Spinal cord (tissue), 9 donors: ENCODE measurements at regions not wholly inside any gene's neighbourhood (a gene's known extent, or its start where the extent isn't known, plus 50 kb on each side); places are given as distances from the start of the nearest gene placed in this dataset.
A peak's percentile ranks its signal among the peaks of the same experiment; 100 is the strongest.

Source experiments
- DNase-seq, 6 donors: peaks; one replicate each; pipeline versions ENCODE4 v3.0.0 to v3.0.0-alpha.2; 2013 to 2015; ENCODE audit warnings: low spot score in 6 of 6, low read depth in 4 of 6
- H3K27ac ChIP-seq: one replicate; pipeline ENCODE4 v1.5.1; 2013; ENCODE audit warnings: low read depth, low read length, control low read depth
- H3K27me3 ChIP-seq: one replicate; pipeline ENCODE4 v1.6.1; 2013; ENCODE audit warnings: low read length; ENCODE audit not compliant: control insufficient read depth, insufficient read depth
- H3K36me3 ChIP-seq: one replicate; pipeline ENCODE4 v1.6.1; 2013; ENCODE audit warnings: low read length; ENCODE audit not compliant: control insufficient read depth, insufficient read depth
- H3K4me1 ChIP-seq: one replicate; pipeline ENCODE4 v1.6.1; 2013; ENCODE audit warnings: low read length; ENCODE audit not compliant: control insufficient read depth, insufficient read depth
- H3K4me3 ChIP-seq: one replicate; pipeline ENCODE4 v1.5.1; 2013; ENCODE audit warnings: low read depth, low read length, control low read depth
- H3K9me3 ChIP-seq: one replicate; pipeline ENCODE4 v1.6.1; 2013; ENCODE audit warnings: low read length; ENCODE audit not compliant: control insufficient read depth, insufficient read depth
- WGBS: methylation state at CpG from one replicate; pipeline ENCODE4 v1.1.5; 2013; ENCODE audit warnings: missing lambda C conversion rate; ENCODE audit not compliant: insufficient coverage; 5-methylcytosine and 5-hydroxymethylcytosine counted together
- donor health status: healthy.

DNA sequence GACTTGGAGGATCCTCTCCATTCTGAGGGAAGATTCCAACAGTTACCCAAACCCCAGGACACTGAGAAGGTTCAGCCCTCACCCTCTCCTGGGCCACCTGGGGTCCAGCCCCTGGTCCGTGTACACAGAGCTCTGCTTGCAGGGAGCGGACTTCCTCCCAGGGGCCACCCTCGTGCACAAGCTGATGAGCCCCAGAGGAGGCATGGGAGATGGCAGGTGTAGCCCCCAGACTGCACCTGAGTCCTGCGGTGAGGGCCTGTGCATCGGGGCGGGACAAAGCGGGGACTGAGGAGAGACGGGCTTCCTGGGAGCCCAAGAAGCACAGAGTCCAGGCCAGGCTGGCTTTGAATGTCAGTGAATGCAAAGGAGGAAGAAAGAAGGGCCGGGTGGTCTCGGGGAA is 1374.9 kb downstream of the BRD1 start:
- Histone ChIP-seq H3K36me3 (no peaks in the 10 kb centered on the region), H3K9me3 (no peaks in the 10 kb centered on the region), H3K4me3 (no peak overlapping the region), H3K27me3 (no peaks in the 10 kb centered on the region), H3K27ac (no peak overlapping the region), H3K4me1 (no peaks in the 10 kb centered on the region)
- no peak for DNase-seq
- 93% methylated on average over 8 of the region's 10 CpGs for WGBS

DNA sequence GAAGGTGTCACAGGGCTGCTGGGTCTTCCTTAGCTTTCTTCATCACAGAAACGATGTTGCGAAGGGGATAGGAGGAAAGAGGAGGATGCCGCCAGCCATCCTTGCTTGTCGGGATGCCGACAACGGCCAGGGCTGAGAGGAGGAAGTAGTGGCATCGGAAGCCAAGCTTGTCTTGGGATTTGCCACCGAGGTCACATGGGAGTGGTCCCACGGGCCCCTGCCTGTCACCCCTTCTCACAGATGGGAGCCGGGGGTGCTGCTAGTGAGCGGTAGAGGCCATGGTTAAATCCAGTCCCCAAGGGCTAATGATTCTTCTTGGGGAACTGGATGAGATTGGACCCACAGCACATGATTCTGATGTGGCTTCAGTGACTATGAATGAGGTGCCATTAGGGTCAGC is 1375.8 kb downstream of the BRD1 start:
- no peak for DNase-seq
- H3K4me1 ChIP-seq = no peaks in the 10 kb centered on the region
- no peaks in the 10 kb centered on the region for H3K36me3 ChIP-seq
- 96% methylated on average over 10 of the region's 11 CpGs for WGBS
- no peak overlapping the region for H3K27ac ChIP-seq
- no peaks in the 10 kb centered on the region for H3K27me3 ChIP-seq
- no peak overlapping the region for H3K4me3 ChIP-seq
- H3K9me3 ChIP-seq = no peaks in the 10 kb centered on the region

DNA sequence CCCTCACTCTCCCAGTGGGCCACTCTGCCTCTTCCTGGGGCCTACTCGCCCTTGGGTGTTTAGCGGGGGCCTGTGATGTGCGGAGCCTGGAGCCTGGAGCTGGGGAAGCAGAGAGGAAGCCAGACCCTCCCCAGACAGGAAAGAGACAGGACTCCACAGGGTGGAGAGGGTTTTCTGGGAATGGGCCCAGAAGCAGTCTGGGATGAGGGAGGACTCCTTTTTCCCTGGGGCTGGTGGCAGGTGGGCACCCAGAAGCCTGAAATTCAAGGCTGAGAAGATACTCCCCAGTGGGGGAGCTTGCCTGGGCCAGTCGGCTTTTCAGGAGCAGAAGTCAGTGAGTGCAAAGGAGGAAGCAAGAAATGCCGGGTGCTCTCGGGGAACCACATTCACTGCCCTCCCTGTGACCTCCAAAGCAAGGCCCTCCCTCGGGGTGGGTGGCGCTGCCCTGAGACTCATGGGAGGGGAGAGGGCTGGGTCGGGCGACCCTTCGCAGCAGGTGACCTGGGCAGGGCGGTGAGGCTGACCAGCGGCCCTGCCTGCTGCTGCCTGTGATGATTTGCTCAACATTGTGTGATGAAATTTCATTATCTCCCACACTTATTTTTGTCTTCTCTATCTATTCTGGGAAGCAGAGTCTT is 1377.4 kb downstream of the BRD1 start:
- WGBS = 81% methylated on average over 5 of the region's 13 CpGs
- Histone ChIP-seq H3K36me3 (no peaks in the 10 kb centered on the region), H3K27me3 (no peaks in the 10 kb centered on the region), H3K4me1 (no peaks in the 10 kb centered on the region), H3K9me3 (no peaks in the 10 kb centered on the region), H3K4me3 (no peak overlapping the region), H3K27ac (no peak overlapping the region)
- DNase-seq = no peak

DNA sequence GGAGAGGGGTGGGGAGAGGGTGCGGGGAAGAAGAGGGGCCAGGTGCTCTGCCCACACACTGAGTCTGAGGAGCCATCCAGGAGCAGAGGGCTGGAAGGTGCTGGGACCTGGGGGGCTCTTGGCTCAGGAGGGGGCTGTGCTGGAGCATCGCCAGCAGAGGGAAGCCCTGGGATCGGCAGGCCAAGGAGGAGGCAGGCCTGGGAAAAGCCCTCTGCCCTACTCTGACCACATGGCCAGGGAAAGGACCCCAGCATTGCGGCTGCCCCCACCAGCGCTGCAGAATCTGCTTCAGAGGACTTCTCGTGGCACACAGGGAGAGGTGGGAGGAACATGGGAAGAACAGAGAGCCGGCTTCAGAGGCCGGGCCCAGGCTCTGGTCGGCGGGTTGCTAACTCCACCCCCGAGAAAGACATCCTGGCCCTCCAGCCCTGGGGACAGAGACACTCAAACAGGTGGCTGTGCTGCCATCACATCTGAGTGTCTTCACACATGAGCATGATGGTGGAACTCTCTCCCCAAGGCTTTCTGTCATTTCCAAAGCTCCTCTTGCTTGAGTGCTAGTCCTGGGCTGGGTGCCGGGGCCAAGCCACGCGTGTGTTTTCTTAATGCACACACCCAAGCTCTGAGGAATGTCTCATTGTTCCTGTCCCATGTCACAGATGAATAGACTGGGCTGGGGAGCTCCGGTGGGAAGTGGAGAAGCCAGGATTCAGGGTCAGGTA is 1378.0 kb downstream of the BRD1 start:
- 85% methylated on average over 14 of the region's 15 CpGs for WGBS
- Histone ChIP-seq H3K9me3 (no peaks in the 10 kb centered on the region), H3K36me3 (no peaks in the 10 kb centered on the region), H3K4me1 (no peaks in the 10 kb centered on the region), H3K4me3 (no peak overlapping the region), H3K27ac (no peak overlapping the region), H3K27me3 (no peaks in the 10 kb centered on the region)
- DNase-seq = no peak

DNA sequence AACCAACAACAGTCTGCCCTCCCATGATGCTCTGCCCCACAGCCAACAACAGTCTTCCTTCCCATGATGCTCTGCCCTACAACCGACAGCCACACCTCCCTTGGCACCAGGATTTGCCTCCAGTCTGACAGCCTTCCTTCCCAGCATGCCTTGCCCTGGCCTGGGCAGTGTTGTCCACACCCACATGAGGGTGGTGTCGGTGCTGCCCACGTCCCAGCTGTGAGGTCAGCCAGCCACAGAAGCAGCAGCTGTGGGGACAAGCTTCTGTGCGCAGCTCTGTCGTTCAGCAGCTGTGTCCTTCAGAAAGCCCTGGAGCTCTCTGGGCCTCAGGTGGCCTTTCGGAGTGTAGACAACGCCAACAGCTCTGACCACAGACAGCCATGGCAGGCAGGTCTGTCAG is 1378.9 kb downstream of the BRD1 start:
- DNase-seq = no peak
- no peaks in the 10 kb centered on the region for H3K36me3 ChIP-seq
- H3K4me3 ChIP-seq = no peak overlapping the region
- H3K9me3 ChIP-seq = no peaks in the 10 kb centered on the region
- no peaks in the 10 kb centered on the region for H3K4me1 ChIP-seq
- 82% methylated on average over 7 of the region's 7 CpGs for WGBS
- H3K27ac ChIP-seq = no peak overlapping the region
- H3K27me3 ChIP-seq = no peaks in the 10 kb centered on the region

DNA sequence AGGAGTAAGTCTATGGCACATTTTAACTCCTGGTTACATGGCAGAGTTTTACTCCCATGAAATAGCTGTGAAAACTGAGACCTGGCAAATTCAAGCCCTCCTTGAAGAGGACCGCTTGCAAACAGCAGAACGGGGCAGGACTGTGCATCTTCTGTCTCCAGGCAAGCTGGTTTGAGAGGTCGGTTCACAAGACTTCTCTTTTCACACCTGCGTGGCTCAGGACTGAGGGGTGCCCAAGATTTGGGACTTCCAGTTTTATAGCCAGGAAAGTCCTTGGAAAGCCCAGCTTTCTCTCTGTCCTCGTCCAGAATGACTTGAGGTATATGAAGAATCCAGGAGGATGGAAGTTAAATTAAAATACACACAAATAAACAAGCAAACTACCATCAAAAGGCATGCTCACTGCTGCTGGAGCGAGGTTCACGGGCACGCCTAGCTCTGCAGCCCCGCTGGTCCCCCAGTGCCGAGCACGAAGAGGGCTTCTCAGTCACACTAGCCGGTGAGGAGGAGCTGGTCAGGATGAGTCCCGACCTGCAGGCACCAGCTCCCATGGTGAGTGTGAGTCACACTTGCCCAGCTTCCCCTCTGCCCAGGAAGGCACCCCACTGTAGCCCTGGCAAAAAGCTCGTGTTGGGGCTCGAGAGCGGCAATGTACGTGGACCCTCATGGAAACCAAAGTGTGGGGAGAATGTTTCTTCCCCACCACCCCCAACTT is 1382.4 kb downstream of the BRD1 start:
- 88% methylated on average over 11 of the region's 17 CpGs for WGBS
- H3K27ac ChIP-seq = no peak overlapping the region
- H3K9me3 ChIP-seq = no peaks in the 10 kb centered on the region
- no peak for DNase-seq
- no peaks in the 10 kb centered on the region for H3K36me3 ChIP-seq
- H3K27me3 ChIP-seq = no peaks in the 10 kb centered on the region
- no peak overlapping the region for H3K4me3 ChIP-seq
- H3K4me1 ChIP-seq = no peaks in the 10 kb centered on the region

DNA sequence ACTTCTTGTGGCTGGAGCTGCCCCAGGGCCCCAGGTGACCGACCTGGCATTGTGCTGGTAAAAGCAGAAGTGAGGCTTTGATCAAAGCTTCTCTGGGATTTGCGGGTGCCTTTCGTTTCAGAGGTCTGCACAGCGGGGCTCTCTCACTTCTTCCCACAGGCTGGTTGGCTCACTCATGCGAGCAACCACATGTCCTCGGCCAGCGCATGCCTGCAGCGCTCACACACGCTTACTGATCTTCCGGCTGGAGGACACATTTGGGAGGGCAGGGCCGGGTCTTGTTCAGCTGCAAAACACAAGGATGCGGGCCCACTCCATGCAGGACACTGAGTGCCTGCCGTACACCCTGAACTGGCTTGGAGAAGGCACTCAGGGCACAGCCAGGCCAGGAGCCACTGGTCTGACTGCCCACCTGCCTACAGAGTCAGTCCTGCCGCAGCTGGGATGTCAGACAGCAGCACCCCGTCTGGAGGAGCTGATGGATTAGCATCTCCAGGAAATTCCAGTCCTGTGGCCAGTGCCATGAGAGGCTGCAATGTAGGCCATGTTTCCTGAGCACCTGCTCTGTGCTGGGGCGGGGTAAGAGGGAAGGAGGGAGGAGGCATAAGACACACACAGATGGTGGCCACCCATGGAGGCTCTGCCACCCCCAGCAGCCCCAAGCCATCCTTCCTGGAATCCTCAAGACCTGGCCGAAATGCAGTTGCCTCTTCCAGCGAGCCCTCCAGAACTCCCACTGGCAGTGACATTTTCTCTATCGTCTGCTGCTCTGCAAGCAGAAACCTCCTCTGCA is 1383.2 kb downstream of the BRD1 start:
- H3K36me3 ChIP-seq = no peaks in the 10 kb centered on the region
- no peak overlapping the region for H3K4me3 ChIP-seq
- no peaks in the 10 kb centered on the region for H3K9me3 ChIP-seq
- H3K27me3 ChIP-seq = no peaks in the 10 kb centered on the region
- H3K4me1 ChIP-seq = no peaks in the 10 kb centered on the region
- H3K27ac ChIP-seq = no peak overlapping the region
- DNase-seq = peak in 1 of 6 donors; percentile 34
- 78% methylated on average over 18 of the region's 19 CpGs for WGBS

DNA sequence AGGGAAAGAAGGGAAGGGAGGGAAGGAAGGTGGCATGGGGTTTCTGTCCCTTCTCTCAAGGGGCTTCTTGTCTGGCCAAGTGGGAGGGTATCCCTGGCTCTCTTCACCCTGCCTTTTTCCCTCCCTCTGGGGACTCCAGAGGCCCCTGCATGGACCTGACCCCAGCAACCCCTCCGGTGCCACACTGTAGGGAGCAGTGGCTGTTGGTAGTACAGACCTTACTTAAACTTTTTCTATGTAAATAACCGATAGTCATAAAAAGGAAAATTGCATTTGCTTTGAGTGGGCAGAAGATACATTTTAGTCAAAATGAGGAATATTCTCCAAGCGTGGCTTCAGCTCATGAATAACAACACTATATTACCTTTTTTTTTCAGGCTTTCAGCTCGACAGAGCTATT is 1384.0 kb downstream of the BRD1 start:
- no peaks in the 10 kb centered on the region for H3K36me3 ChIP-seq
- no peak overlapping the region for H3K27ac ChIP-seq
- no peaks in the 10 kb centered on the region for H3K27me3 ChIP-seq
- no peaks in the 10 kb centered on the region for H3K4me1 ChIP-seq
- WGBS = no CpG with 5 or more reads among the region's 4 CpGs
- H3K4me3 ChIP-seq = no peak overlapping the region
- H3K9me3 ChIP-seq = no peaks in the 10 kb centered on the region
- DNase-seq = peak in 1 of 6 donors; percentile 41

DNA sequence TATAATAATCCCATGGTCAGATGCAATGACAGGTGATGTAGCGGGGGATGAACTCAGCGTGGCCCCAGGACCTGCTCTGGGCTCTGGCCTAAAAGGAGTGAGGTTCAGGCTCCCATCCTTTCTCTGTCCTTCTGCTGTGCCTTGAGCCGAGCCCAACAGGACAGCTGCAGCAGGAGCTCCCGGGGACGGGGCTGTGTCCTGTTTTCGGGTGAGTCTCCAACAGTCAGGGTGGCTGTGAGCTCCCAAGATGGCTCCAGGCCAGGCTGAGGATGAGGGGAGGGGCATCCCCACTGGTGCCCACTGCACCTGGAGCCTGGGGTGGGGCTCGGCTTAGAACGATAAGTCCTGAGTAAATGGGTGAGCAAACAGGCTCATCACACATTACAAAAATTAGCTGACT is 1385.0 kb downstream of the BRD1 start:
- H3K27ac ChIP-seq = no peak overlapping the region
- H3K4me3 ChIP-seq = no peak overlapping the region
- H3K4me1 ChIP-seq = no peaks in the 10 kb centered on the region
- H3K27me3 ChIP-seq = no peaks in the 10 kb centered on the region
- H3K36me3 ChIP-seq = no peaks in the 10 kb centered on the region
- H3K9me3 ChIP-seq = no peaks in the 10 kb centered on the region
- 90% methylated on average over 6 of the region's 8 CpGs for WGBS
- no peak for DNase-seq
